ENCODE measurements at regions not wholly inside any gene's neighbourhood (a gene's known extent, or its start where the extent isn't known, plus 50 kb on each side); places are given as distances from the start of the nearest gene placed in this dataset.

- no peak overlapping the region for H3K4me3 ChIP-seq
- peak in 1 of 5 donors; percentile 8 for DNase-seq
- H3K27ac ChIP-seq: no peak overlapping the region
- no peaks in the 10 kb centered on the region for H3K9me3 ChIP-seq
- H3K36me3 ChIP-seq: no peaks in the 10 kb centered on the region
- H3K27me3 ChIP-seq: peaks cover 0 to 8% (median 0%) of the 10 kb centered on the region in 9 donors
- intact Hi-C loops (cut with DNase I): no loop called here
- ATAC-seq: no peak
- H3K4me1 ChIP-seq: no peaks in the 10 kb centered on the region
- WGBS, 4 donors: 80 to 88% (median 86%) methylated on average over 5 of the region's 5 CpGs
- TF ChIP-seq CTCF (IDR thresholded peaks at IDR 0.05): no peak
- TF ChIP-seq POLR2A (IDR thresholded peaks at IDR 0.05): no peak
Measured at GRCh38 chr13:111907341-111907880, 159.5 kb upstream of the SOX1 start.

GRCh38 chr13:111908361-111908760, 158.6 kb upstream of the SOX1 start:
- H3K4me3 ChIP-seq: no peak overlapping the region
- peak in 1 of 5 donors; percentile 10 for DNase-seq
- H3K9me3 ChIP-seq: no peaks in the 10 kb centered on the region
- intact Hi-C loops (cut with DNase I): no loop called here
- H3K4me1 ChIP-seq: no peaks in the 10 kb centered on the region
- 80 to 87% (median 83%) methylated on average over 12 to 13 of the region's 13 CpGs for WGBS, 4 donors
- H3K27ac ChIP-seq: no peak overlapping the region
- no peak for TF ChIP-seq CTCF (IDR thresholded peaks at IDR 0.05)
- no peak for TF ChIP-seq POLR2A (IDR thresholded peaks at IDR 0.05)
- no peak for ATAC-seq
- H3K27me3 ChIP-seq: peaks cover 0 to 8% (median 0%) of the 10 kb centered on the region in 9 donors
- H3K36me3 ChIP-seq: no peaks in the 10 kb centered on the region

GRCh38 chr13:111908981-111909380, 158.0 kb upstream of the SOX1 start:
- peak in 1 of 5 donors; percentile 11 for DNase-seq
- Histone ChIP-seq H3K4me3 (no peak overlapping the region), H3K27me3 (peaks cover 0 to 8% (median 0%) of the 10 kb centered on the region in 9 donors), H3K27ac (no peak overlapping the region), H3K4me1 (no peaks in the 10 kb centered on the region), H3K9me3 (no peaks in the 10 kb centered on the region), H3K36me3 (no peaks in the 10 kb centered on the region)
- no peak for ATAC-seq
- WGBS, 4 donors: 88 to 92% (median 89%) methylated on average over 5 to 8 of the region's 8 CpGs
- no peak for TF ChIP-seq CTCF (IDR thresholded peaks at IDR 0.05)
- no peak for TF ChIP-seq POLR2A (IDR thresholded peaks at IDR 0.05)
- intact Hi-C loops (cut with DNase I): no loop called here

GRCh38 chr13:111909501-111909900, 157.4 kb upstream of the SOX1 start:
- Histone ChIP-seq H3K27me3 (peaks cover 0 to 8% (median 0%) of the 10 kb centered on the region in 9 donors), H3K9me3 (no peaks in the 10 kb centered on the region), H3K4me3 (no peak overlapping the region), H3K36me3 (no peaks in the 10 kb centered on the region), H3K27ac (no peak overlapping the region), H3K4me1 (no peaks in the 10 kb centered on the region)
- TF ChIP-seq CTCF (IDR thresholded peaks at IDR 0.05) (no peak), POLR2A (IDR thresholded peaks at IDR 0.05) (no peak)
- ATAC-seq (no peak), DNase-seq (peak in 2 of 5 donors; percentile 4 to 7)
- 70 to 85% (median 81%) methylated on average over 7 to 12 of the region's 12 CpGs for WGBS, 4 donors
- intact Hi-C loops (cut with DNase I): no loop called here
